IMR-90 (cell line): ENCODE measurements at regions not wholly inside any gene's neighbourhood (a gene's known extent, or its start where the extent isn't known, plus 50 kb on each side); places are given as distances from the start of the nearest gene placed in this dataset.

Experiments
- ATAC-seq: fragments of 200-7000 bp; cut with Tn5 transposase; 2 replicates; pipeline ENCODE4 v1.9.1; 2020; ENCODE audit warnings: low read depth, mild to moderate bottlenecking, moderate library complexity
- BruUV-seq: library from RNA; stranded (reverse); fragments of 400-500 nt; replicated peaks from 2 replicates; lab custom pipeline; 2021; lab: Mats Ljungman, UMichigan
- CTCF ChIA-PET: fragments of 300-600 bp; formaldehyde crosslinking; extraction: SDS; loops from one replicate; lab custom pipeline; 2021; ENCODE audit warnings: antibody characterized with exemption; lab: Yijun Ruan, JAX
- POLR2A ChIA-PET: fragments of 300-600 bp; sonication (Branson Sonifier 250); formaldehyde crosslinking; loops from one replicate; lab custom pipeline; 2022; ENCODE audit warnings: antibody characterized with exemption; ENCODE audit not compliant: unreplicated experiment; lab: Charles Lee
- DNase-seq: peaks from one replicate; pipeline ENCODE4 v3.0.0; 2013
- H2AFZ ChIP-seq: replicated peaks from 2 replicates; pipeline ENCODE3; 2013; ENCODE audit warnings: low read length, mild to moderate bottlenecking; ENCODE audit not compliant: poor library complexity
- H2AK5ac ChIP-seq: 2 replicates; pipeline ENCODE4 v1.6.1; 2013; ENCODE audit warnings: low read depth, low read length, inconsistent platforms
- H2AK9ac ChIP-seq: replicated peaks from 2 replicates; pipeline ENCODE3; 2013; ENCODE audit warnings: mild to moderate bottlenecking, low read depth, low read length, moderate library complexity; ENCODE audit not compliant: poor library complexity
- H2BK120ac ChIP-seq: 2 replicates; pipeline ENCODE4 v1.6.1; 2013; ENCODE audit warnings: low read depth, low read length, inconsistent platforms
- H2BK15ac ChIP-seq: 3 replicates; pipeline ENCODE4 v1.6.1; 2013; ENCODE audit warnings: low read depth, low read length, inconsistent platforms
- H2BK20ac ChIP-seq: 2 replicates; pipeline ENCODE4 v1.6.1; 2013; ENCODE audit warnings: low read depth, mild to moderate bottlenecking, inconsistent platforms, low read length, moderate library complexity
- H2BK5ac ChIP-seq: 2 replicates; pipeline ENCODE4 v1.6.1; 2013; ENCODE audit warnings: mild to moderate bottlenecking, low read depth, low read length, inconsistent platforms; ENCODE audit not compliant: poor library complexity, severe bottlenecking
- H3K14ac ChIP-seq: replicated peaks from 2 replicates; pipeline ENCODE4 v1.6.1; 2013; ENCODE audit warnings: low read depth, low read length, inconsistent platforms
- H3K18ac ChIP-seq: 2 replicates; pipeline ENCODE4 v1.6.1; 2013; ENCODE audit warnings: low read depth, low read length, control low read depth
- H3K23ac ChIP-seq: 2 replicates; pipeline ENCODE4 v1.6.1; 2013; ENCODE audit warnings: low read depth, low read length, inconsistent platforms
- H3K27ac ChIP-seq: 2 replicates; pipeline ENCODE4 v1.5.1; 2013; ENCODE audit warnings: mild to moderate bottlenecking, control low read depth, low read length; ENCODE audit not compliant: insufficient read depth
- H3K27me3 ChIP-seq: 2 replicates; pipeline ENCODE4 v1.6.1; 2013; ENCODE audit warnings: low read length; ENCODE audit not compliant: control insufficient read depth, insufficient read depth
- H3K36me3 ChIP-seq: 2 replicates; pipeline ENCODE4 v1.6.1; 2013; ENCODE audit warnings: low read length, mixed read lengths; ENCODE audit not compliant: control insufficient read depth, insufficient read depth
- H3K4ac ChIP-seq: 2 replicates; pipeline ENCODE4 v1.6.1; 2013; ENCODE audit warnings: low read depth, low read length, inconsistent platforms
- H3K4me1 ChIP-seq: 2 replicates; pipeline ENCODE4 v1.6.1; 2013; ENCODE audit warnings: low read length, mixed read lengths; ENCODE audit not compliant: control insufficient read depth, insufficient read depth
- H3K4me2 ChIP-seq: 2 replicates; pipeline ENCODE4 v1.6.1; 2013; ENCODE audit warnings: low read depth, mild to moderate bottlenecking, control low read depth, low read length, moderate library complexity
- H3K4me3 ChIP-seq: 2 replicates; pipeline ENCODE4 v1.5.1; 2013; ENCODE audit warnings: low read depth, mild to moderate bottlenecking, control low read depth, low read length, moderate library complexity; ENCODE audit not compliant: insufficient read depth
- H3K56ac ChIP-seq: 2 replicates; pipeline ENCODE4 v1.6.1; 2013; ENCODE audit warnings: low read length, inconsistent platforms; ENCODE audit not compliant: insufficient read depth; ENCODE audit errors: extremely low read depth
- H3K79me1 ChIP-seq, 2 experiments: 2 replicates each; pipeline ENCODE4 v1.6.1; 2013; ENCODE audit warnings: low read length in 2 of 2, inconsistent platforms in 1 of 2, low read depth in 1 of 2
- H3K9ac ChIP-seq: 2 replicates; pipeline ENCODE4 v1.6.1; 2013; ENCODE audit warnings: low read depth, low read length, control low read depth
- H3K9me1 ChIP-seq: 2 replicates; pipeline ENCODE4 v1.6.1; 2013; ENCODE audit warnings: low read length, inconsistent platforms; ENCODE audit not compliant: insufficient read depth
- H3K9me3 ChIP-seq: 2 replicates; pipeline ENCODE4 v1.6.1; 2013; ENCODE audit warnings: low read length; ENCODE audit not compliant: control insufficient read depth, insufficient read depth
- H4K20me1 ChIP-seq: 2 replicates; pipeline ENCODE4 v1.6.1; 2013; ENCODE audit warnings: low read length, inconsistent platforms; ENCODE audit not compliant: insufficient read depth
- H4K5ac ChIP-seq: 2 replicates; pipeline ENCODE4 v1.6.1; 2013; ENCODE audit warnings: mild to moderate bottlenecking, low read depth, low read length, control low read depth
- H4K8ac ChIP-seq, 2 experiments: 2 replicates each; pipeline ENCODE4 v1.6.1; 2013; ENCODE audit warnings: low read depth in 2 of 2, low read length in 2 of 2, control low read depth in 1 of 2, inconsistent platforms in 1 of 2
- H4K91ac ChIP-seq: 2 replicates; pipeline ENCODE4 v1.6.1; 2013; ENCODE audit warnings: low read depth, low read length, inconsistent platforms; ENCODE audit not compliant: insufficient read depth
- BHLHE40 ChIP-seq: fragments of 150-350 bp; IDR thresholded peaks from 2 replicates; pipeline ENCODE4 v1.6.1; 2016; ENCODE audit warnings: mild to moderate bottlenecking, low read depth, low read length
- CEBPB ChIP-seq: IDR thresholded peaks from 2 replicates; pipeline ENCODE4 v1.6.1; 2012; ENCODE audit warnings: low read depth, low read length, improper control_type of control experiment
- CHD1 ChIP-seq: IDR thresholded peaks from 2 replicates; pipeline ENCODE4 v1.6.1; 2012; ENCODE audit warnings: low read depth, low read length, improper control_type of control experiment
- MAZ ChIP-seq: IDR thresholded peaks from 2 replicates; pipeline ENCODE4 v1.6.1; 2012; ENCODE audit warnings: low read depth, mild to moderate bottlenecking, low read length, improper control_type of control experiment, moderate library complexity, borderline replicate concordance
- RAD21 ChIP-seq: IDR thresholded peaks from 2 replicates; pipeline ENCODE4 v1.6.1; 2012; ENCODE audit warnings: low read length, improper control_type of control experiment
- RCOR1 ChIP-seq: IDR thresholded peaks from 2 replicates; pipeline ENCODE4 v1.6.1; 2012; ENCODE audit warnings: mild to moderate bottlenecking, low read length, improper control_type of control experiment; ENCODE audit not compliant: insufficient replicate concordance
- SMC3 ChIP-seq: fragments of 150-350 bp; IDR thresholded peaks from 2 replicates; pipeline ENCODE4 v1.6.1; 2016; ENCODE audit warnings: low read depth, mild to moderate bottlenecking, antibody characterized with exemption, low read length, moderate library complexity
- WGBS, 2 experiments: methylation state at CpG; one replicate each; pipeline versions ENCODE4 v1.1.5 to v1.1.7; 2013; ENCODE audit warnings: missing lambda C conversion rate in 2 of 2; ENCODE audit not compliant: insufficient read length in 1 of 2; ENCODE audit errors: extremely low coverage in 2 of 2; 5-methylcytosine and 5-hydroxymethylcytosine counted together
- dilution Hi-C: fragments of 300-500 bp; cut with HindIII; formaldehyde crosslinking; loops from one replicate; pipeline ENCODE4 v1.14.3; 2018; ENCODE audit warnings: low sequenced_read_pairs; ENCODE audit not compliant: unreplicated experiment
- in situ Hi-C: fragments of 300-500 bp; cut with MboI; formaldehyde crosslinking; loops from 3 replicates; pipeline ENCODE4 v1.14.3; 2019; ENCODE audit warnings: low sequenced_read_pairs, inconsistent platforms, mixed read lengths
- intact Hi-C: fragments of 100-400 bp; cut with micrococcal nuclease; formaldehyde crosslinking; loops from 2 replicates; pipeline ENCODE4 v1.10.0; 2022
- TF ChIP-seq, protein P1 (sequence below): conservative IDR thresholded peaks from 2 replicates; pipeline ENCODE4 v1.5.1; 2012; ENCODE audit warnings: mild to moderate bottlenecking, low read depth, low read length, improper control_type of control experiment
- TF ChIP-seq, protein P2 (sequence below): fragments of 150-350 bp; IDR thresholded peaks from 2 replicates; pipeline ENCODE4 v1.6.1; 2016; ENCODE audit warnings: low read depth, mild to moderate bottlenecking, low read length, moderate library complexity, borderline replicate concordance

DNA sequence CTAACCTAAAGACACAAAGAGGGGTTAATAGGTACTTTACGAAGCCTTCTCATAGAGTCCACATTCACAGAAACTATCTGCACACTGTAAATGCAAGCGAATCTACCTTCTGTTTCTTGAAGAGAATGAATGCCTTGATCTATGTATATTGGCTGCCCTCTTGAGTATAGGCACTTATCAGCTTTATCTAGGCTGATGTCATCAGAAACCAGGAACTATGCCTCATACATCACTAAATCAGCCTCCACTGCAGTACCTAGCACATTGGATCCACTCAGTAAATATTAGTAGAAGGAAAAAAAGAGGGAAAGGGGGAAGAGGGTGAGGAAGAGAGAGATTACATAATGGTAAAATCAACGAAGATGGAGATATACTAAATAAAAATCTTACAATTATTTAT lies 477.1 kb downstream of the CAAP1 start:
- ChIA-PET CTCF (no interaction called here), POLR2A (no interaction called here)
- H3K56ac ChIP-seq: no peak overlapping the region
- no peak overlapping the region for H2AFZ ChIP-seq
- H4K8ac ChIP-seq: no peak overlapping the region
- ATAC-seq: no peak
- H2BK15ac ChIP-seq: no peak overlapping the region
- no peak overlapping the region for H3K4ac ChIP-seq
- no peak overlapping the region for H3K9ac ChIP-seq
- no peak overlapping the region for H2BK120ac ChIP-seq
- in situ Hi-C loops: no loop called here
- H4K5ac ChIP-seq: no peak overlapping the region
- no peaks in the 10 kb centered on the region for H3K9me1 ChIP-seq
- H3K79me1 ChIP-seq: no peaks in the 10 kb centered on the region
- TF ChIP-seq CEBPB: no peak
- TF ChIP-seq RAD21: no peak
- TF ChIP-seq, protein P1, sequence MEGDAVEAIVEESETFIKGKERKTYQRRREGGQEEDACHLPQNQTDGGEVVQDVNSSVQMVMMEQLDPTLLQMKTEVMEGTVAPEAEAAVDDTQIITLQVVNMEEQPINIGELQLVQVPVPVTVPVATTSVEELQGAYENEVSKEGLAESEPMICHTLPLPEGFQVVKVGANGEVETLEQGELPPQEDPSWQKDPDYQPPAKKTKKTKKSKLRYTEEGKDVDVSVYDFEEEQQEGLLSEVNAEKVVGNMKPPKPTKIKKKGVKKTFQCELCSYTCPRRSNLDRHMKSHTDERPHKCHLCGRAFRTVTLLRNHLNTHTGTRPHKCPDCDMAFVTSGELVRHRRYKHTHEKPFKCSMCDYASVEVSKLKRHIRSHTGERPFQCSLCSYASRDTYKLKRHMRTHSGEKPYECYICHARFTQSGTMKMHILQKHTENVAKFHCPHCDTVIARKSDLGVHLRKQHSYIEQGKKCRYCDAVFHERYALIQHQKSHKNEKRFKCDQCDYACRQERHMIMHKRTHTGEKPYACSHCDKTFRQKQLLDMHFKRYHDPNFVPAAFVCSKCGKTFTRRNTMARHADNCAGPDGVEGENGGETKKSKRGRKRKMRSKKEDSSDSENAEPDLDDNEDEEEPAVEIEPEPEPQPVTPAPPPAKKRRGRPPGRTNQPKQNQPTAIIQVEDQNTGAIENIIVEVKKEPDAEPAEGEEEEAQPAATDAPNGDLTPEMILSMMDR: no peak
- TF ChIP-seq, protein P2, sequence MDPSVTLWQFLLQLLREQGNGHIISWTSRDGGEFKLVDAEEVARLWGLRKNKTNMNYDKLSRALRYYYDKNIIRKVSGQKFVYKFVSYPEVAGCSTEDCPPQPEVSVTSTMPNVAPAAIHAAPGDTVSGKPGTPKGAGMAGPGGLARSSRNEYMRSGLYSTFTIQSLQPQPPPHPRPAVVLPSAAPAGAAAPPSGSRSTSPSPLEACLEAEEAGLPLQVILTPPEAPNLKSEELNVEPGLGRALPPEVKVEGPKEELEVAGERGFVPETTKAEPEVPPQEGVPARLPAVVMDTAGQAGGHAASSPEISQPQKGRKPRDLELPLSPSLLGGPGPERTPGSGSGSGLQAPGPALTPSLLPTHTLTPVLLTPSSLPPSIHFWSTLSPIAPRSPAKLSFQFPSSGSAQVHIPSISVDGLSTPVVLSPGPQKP: no peak
- TF ChIP-seq BHLHE40: no peak
- no peak for TF ChIP-seq CHD1
- TF ChIP-seq MAZ: no peak
- no peak for TF ChIP-seq RCOR1
- TF ChIP-seq SMC3: no peak
- no peak overlapping the region for H3K4me2 ChIP-seq
- H3K4me1 ChIP-seq: no peaks in the 10 kb centered on the region
- no TSS peak for BruUV-seq
- H3K14ac ChIP-seq: no peak overlapping the region
- H3K27ac ChIP-seq: no peak overlapping the region
- intact Hi-C loops: no loop called here
- no peak for DNase-seq
- no peak overlapping the region for H2BK5ac ChIP-seq
- H3K27me3 ChIP-seq: no peaks in the 10 kb centered on the region
- no peak overlapping the region for H3K18ac ChIP-seq
- no peak overlapping the region for H3K23ac ChIP-seq
- no peak overlapping the region for H2AK5ac ChIP-seq
- H3K4me3 ChIP-seq: no peak overlapping the region
- H4K20me1 ChIP-seq: no peaks in the 10 kb centered on the region
- no peaks in the 10 kb centered on the region for H3K36me3 ChIP-seq
- H4K91ac ChIP-seq: no peak overlapping the region
- no peak overlapping the region for H2AK9ac ChIP-seq
- dilution Hi-C loops: no loop called here
- H2BK20ac ChIP-seq: no peak overlapping the region
- H3K9me3 ChIP-seq: no peaks in the 10 kb centered on the region
- WGBS, 2 experiments: no CpG with 5 or more reads among the region's 3 CpGs
